GM19238 (cell line): ENCODE measurements at regions not wholly inside any gene's neighbourhood (a gene's known extent, or its start where the extent isn't known, plus 50 kb on each side); places are given as distances from the start of the nearest gene placed in this dataset.
"Not testable (repeated sequence)": the region's sequence is repeated elsewhere in the genome, so short reads cannot be mapped to it uniquely, and the experiment has no call there.

Experiments
- DNase-seq: peaks from one replicate; pipeline ENCODE4 v3.0.0; 2011; ENCODE audit warnings: low spot score; ENCODE audit not compliant: insufficient read length

- peak; percentile 12 for DNase-seq
Observed at GRCh38 chr3:176872771-176873209, 324.5 kb downstream of the TBL1XR1 start.

GRCh38 chr3:176870451-176870850 lies 326.8 kb downstream of the TBL1XR1 start:
- DNase-seq = no peak

GRCh38 chr3:176867681-176868663 lies 329.3 kb downstream of the TBL1XR1 start:
- no peak for DNase-seq

GRCh38 chr3:176861137-176861536 lies 336.1 kb downstream of the TBL1XR1 start:
- DNase-seq = no peak

- DNase-seq = no peak
Observed at GRCh38 chr3:176856721-176857120, 340.6 kb downstream of the TBL1XR1 start.

- DNase-seq = no peak
Observed at GRCh38 chr3:176855901-176856486, 341.3 kb downstream of the TBL1XR1 start.

GRCh38 chr3:176855213-176855612 lies 342.1 kb downstream of the TBL1XR1 start:
- DNase-seq = no peak

- DNase-seq = no peak
Observed at GRCh38 chr3:176850498-176850897, 346.8 kb downstream of the TBL1XR1 start.

- DNase-seq = no peak
Observed at GRCh38 chr3:176848431-176849214, 348.7 kb downstream of the TBL1XR1 start.

- no peak for DNase-seq
Observed at GRCh38 chr3:176842914-176843313, 354.4 kb downstream of the TBL1XR1 start.

- DNase-seq = no peak
Observed at GRCh38 chr3:176840641-176841286, 356.5 kb downstream of the TBL1XR1 start.

- no peak for DNase-seq
Observed at GRCh38 chr3:176839901-176840300, 357.4 kb downstream of the TBL1XR1 start.

GRCh38 chr3:176839466-176839865 lies 357.8 kb downstream of the TBL1XR1 start:
- no peak for DNase-seq

- not testable (repeated sequence) for DNase-seq
Observed at GRCh38 chr3:176827244-176827643, 370.0 kb downstream of the TBL1XR1 start.

- DNase-seq = no peak
Observed at GRCh38 chr3:176824811-176825210, 372.5 kb downstream of the TBL1XR1 start.

- no peak for DNase-seq
Observed at GRCh38 chr3:176820764-176821163, 376.5 kb downstream of the TBL1XR1 start.

GRCh38 chr3:176816937-176817336 lies 380.3 kb downstream of the TBL1XR1 start:
- no peak for DNase-seq

GRCh38 chr3:176814285-176814684 lies 383.0 kb downstream of the TBL1XR1 start:
- DNase-seq = peak; percentile 8

- DNase-seq = no peak
Observed at GRCh38 chr3:176807938-176808337, 389.3 kb downstream of the TBL1XR1 start.

GRCh38 chr3:176799675-176800074 lies 397.6 kb downstream of the TBL1XR1 start:
- no peak for DNase-seq

GRCh38 chr3:176798680-176799079 lies 398.6 kb downstream of the TBL1XR1 start:
- no peak for DNase-seq
